Muscle of leg (tissue), 3 donors: ENCODE measurements at regions not wholly inside any gene's neighbourhood (a gene's known extent, or its start where the extent isn't known, plus 50 kb on each side); places are given as distances from the start of the nearest gene placed in this dataset.

Experiments
- DNase-seq: peaks from one replicate; pipeline ENCODE4 v3.0.0; 2013
- H3K27ac ChIP-seq: one replicate; pipeline ENCODE4 v1.5.1; 2013; ENCODE audit warnings: mild to moderate bottlenecking, low read length, control low read depth
- H3K27me3 ChIP-seq: one replicate; pipeline ENCODE4 v1.6.1; 2013; ENCODE audit warnings: low read length; ENCODE audit not compliant: control insufficient read depth, insufficient read depth
- H3K36me3 ChIP-seq: one replicate; pipeline ENCODE4 v1.6.1; 2013; ENCODE audit warnings: low read length; ENCODE audit not compliant: control insufficient read depth, insufficient read depth
- H3K4me1 ChIP-seq: one replicate; pipeline ENCODE4 v1.6.1; 2013; ENCODE audit warnings: low read length; ENCODE audit not compliant: control insufficient read depth, insufficient read depth
- H3K4me3 ChIP-seq: one replicate; pipeline ENCODE4 v1.5.1; 2013; ENCODE audit warnings: low read length, control low read depth
- H3K9me3 ChIP-seq: replicated peaks from 2 replicates; pipeline ENCODE4 v1.6.1; 2013; ENCODE audit warnings: low read depth, low read length; ENCODE audit not compliant: control insufficient read depth
- WGBS: methylation state at CpG from one replicate; pipeline ENCODE4 v1.1.5; 2013; ENCODE audit warnings: missing lambda C conversion rate; ENCODE audit not compliant: insufficient coverage; 5-methylcytosine and 5-hydroxymethylcytosine counted together

DNA sequence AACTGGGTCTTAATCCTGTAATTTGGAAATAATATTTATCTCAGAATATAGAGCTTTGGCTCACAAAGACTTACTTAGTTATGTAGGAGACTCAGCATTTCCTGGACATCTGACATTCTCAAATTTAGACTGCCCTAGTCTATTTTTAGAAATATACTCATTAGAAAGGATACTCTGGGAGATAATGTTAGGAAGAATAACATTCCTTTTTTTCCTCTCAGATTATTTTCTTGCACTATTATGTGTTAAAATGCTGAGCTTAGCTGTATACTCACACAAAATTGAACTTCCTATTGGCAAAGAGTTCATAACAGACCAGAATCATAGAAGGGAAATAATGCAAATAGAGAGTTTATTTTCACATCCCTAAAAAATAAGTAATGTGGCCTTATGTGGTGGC, 1424.9 kb upstream of the PCDH7 start:
- DNase-seq = peak; percentile 31
- no peaks in the 10 kb centered on the region for H3K4me1 ChIP-seq
- no peaks in the 10 kb centered on the region for H3K36me3 ChIP-seq
- H3K27ac ChIP-seq = no peak overlapping the region
- H3K27me3 ChIP-seq = no peaks in the 10 kb centered on the region
- H3K4me3 ChIP-seq = no peak overlapping the region
- no peaks in the 10 kb centered on the region for H3K9me3 ChIP-seq

DNA sequence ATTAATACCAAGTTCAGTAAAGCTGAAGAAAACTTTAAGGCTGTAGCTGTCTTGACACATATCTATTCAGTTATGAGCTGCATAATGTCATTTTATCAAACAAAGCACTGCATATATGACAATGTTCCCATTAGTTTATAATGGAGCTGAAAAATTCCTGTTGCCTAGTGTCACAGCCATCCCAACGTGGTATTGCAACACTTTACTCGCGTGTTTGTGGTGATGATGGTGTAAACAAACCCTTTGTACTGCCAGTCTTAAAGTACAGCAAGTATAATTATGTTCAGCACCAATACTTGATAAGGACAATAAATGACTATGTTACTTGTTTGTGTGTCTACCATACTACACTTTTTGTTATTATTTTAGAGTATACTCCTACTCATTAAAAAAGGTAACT, 1415.6 kb upstream of the PCDH7 start:
- H3K4me3 ChIP-seq = no peak overlapping the region
- DNase-seq = no peak
- H3K4me1 ChIP-seq = no peaks in the 10 kb centered on the region
- H3K27ac ChIP-seq = no peak overlapping the region
- no peaks in the 10 kb centered on the region for H3K27me3 ChIP-seq
- no CpG with 5 or more reads among the region's 3 CpGs for WGBS
- H3K9me3 ChIP-seq = no peaks in the 10 kb centered on the region
- no peaks in the 10 kb centered on the region for H3K36me3 ChIP-seq

GRCh38 chr4:29307256-29307655, 1412.9 kb upstream of the PCDH7 start:
- no peak for DNase-seq
- Histone ChIP-seq H3K36me3 (no peaks in the 10 kb centered on the region), H3K4me3 (no peak overlapping the region), H3K27me3 (no peaks in the 10 kb centered on the region), H3K9me3 (no peaks in the 10 kb centered on the region), H3K4me1 (no peaks in the 10 kb centered on the region), H3K27ac (no peak overlapping the region)

GRCh38 chr4:29307755-29308154, 1412.4 kb upstream of the PCDH7 start:
- no peaks in the 10 kb centered on the region for H3K9me3 ChIP-seq
- H3K4me3 ChIP-seq = no peak overlapping the region
- no peaks in the 10 kb centered on the region for H3K4me1 ChIP-seq
- DNase-seq = no peak
- WGBS = no CpG with 5 or more reads among the region's 1 CpG
- H3K36me3 ChIP-seq = no peaks in the 10 kb centered on the region
- no peak overlapping the region for H3K27ac ChIP-seq
- H3K27me3 ChIP-seq = no peaks in the 10 kb centered on the region

- DNase-seq = no peak
- Histone ChIP-seq H3K4me1 (no peaks in the 10 kb centered on the region), H3K4me3 (no peak overlapping the region), H3K9me3 (no peaks in the 10 kb centered on the region), H3K36me3 (no peaks in the 10 kb centered on the region), H3K27me3 (no peaks in the 10 kb centered on the region), H3K27ac (no peak overlapping the region)
- 41% methylated on average over 2 of the region's 3 CpGs for WGBS
Measured at GRCh38 chr4:29309050-29309449, 1411.1 kb upstream of the PCDH7 start.

GRCh38 chr4:29310252-29310651, 1409.9 kb upstream of the PCDH7 start:
- Histone ChIP-seq H3K4me1 (no peaks in the 10 kb centered on the region), H3K9me3 (no peaks in the 10 kb centered on the region), H3K27ac (no peak overlapping the region), H3K4me3 (no peak overlapping the region), H3K36me3 (no peaks in the 10 kb centered on the region), H3K27me3 (no peaks in the 10 kb centered on the region)
- DNase-seq = no peak

- no peak overlapping the region for H3K4me3 ChIP-seq
- no peaks in the 10 kb centered on the region for H3K27me3 ChIP-seq
- no peak overlapping the region for H3K27ac ChIP-seq
- no peaks in the 10 kb centered on the region for H3K4me1 ChIP-seq
- WGBS = no CpG with 5 or more reads among the region's 1 CpG
- H3K9me3 ChIP-seq = no peaks in the 10 kb centered on the region
- DNase-seq = no peak
- H3K36me3 ChIP-seq = no peaks in the 10 kb centered on the region
Measured at GRCh38 chr4:29311247-29311646, 1408.9 kb upstream of the PCDH7 start.

GRCh38 chr4:29319663-29320340, 1400.4 kb upstream of the PCDH7 start:
- Histone ChIP-seq H3K9me3 (no peaks in the 10 kb centered on the region), H3K36me3 (no peaks in the 10 kb centered on the region), H3K4me3 (no peak overlapping the region), H3K27ac (no peak overlapping the region), H3K4me1 (no peaks in the 10 kb centered on the region), H3K27me3 (no peaks in the 10 kb centered on the region)
- no CpG with 5 or more reads among the region's 2 CpGs for WGBS
- DNase-seq = no peak

GRCh38 chr4:29320947-29321620, 1399.1 kb upstream of the PCDH7 start:
- Histone ChIP-seq H3K4me1 (no peaks in the 10 kb centered on the region), H3K36me3 (no peaks in the 10 kb centered on the region), H3K27me3 (no peaks in the 10 kb centered on the region), H3K27ac (no peak overlapping the region), H3K4me3 (no peak overlapping the region), H3K9me3 (no peaks in the 10 kb centered on the region)
- WGBS = 62% methylated on average over 3 of the region's 6 CpGs
- DNase-seq = peak; percentile 28

- 83% methylated on average over 1 of the region's 2 CpGs for WGBS
- Histone ChIP-seq H3K27ac (no peak overlapping the region), H3K4me3 (no peak overlapping the region), H3K27me3 (no peaks in the 10 kb centered on the region), H3K36me3 (no peaks in the 10 kb centered on the region), H3K9me3 (no peaks in the 10 kb centered on the region), H3K4me1 (no peaks in the 10 kb centered on the region)
- no peak for DNase-seq
Measured at GRCh38 chr4:29326004-29326403, 1394.2 kb upstream of the PCDH7 start.

- Histone ChIP-seq H3K4me1 (no peaks in the 10 kb centered on the region), H3K9me3 (no peaks in the 10 kb centered on the region), H3K36me3 (no peaks in the 10 kb centered on the region), H3K27me3 (no peaks in the 10 kb centered on the region), H3K27ac (peak overlapping the region; percentile 36), H3K4me3 (no peak overlapping the region)
- WGBS = no CpG with 5 or more reads among the region's 2 CpGs
- DNase-seq = peak; percentile 32
Measured at GRCh38 chr4:29326816-29327215, 1393.4 kb upstream of the PCDH7 start.
